Testis (tissue), 2 donors: ENCODE measurements at regions not wholly inside any gene's neighbourhood (a gene's known extent, or its start where the extent isn't known, plus 50 kb on each side); places are given as distances from the start of the nearest gene placed in this dataset.

Experiments used
- DNase-seq: peaks from one replicate; pipeline ENCODE4 v3.0.0-alpha.2; 2019
- H3K27ac ChIP-seq, 2 donors: fragments of 200-600 bp; sonication (generic); one replicate each; pipeline ENCODE4 v1.5.1; 2019
- H3K27me3 ChIP-seq: fragments of 200-600 bp; sonication (generic); one replicate; pipeline ENCODE4 v1.5.1; 2019
- H3K36me3 ChIP-seq: fragments of 200-600 bp; sonication (generic); one replicate; pipeline ENCODE4 v1.5.1; 2017; ENCODE audit warnings: low read depth; ENCODE audit errors: missing control alignments
- H3K4me1 ChIP-seq: fragments of 200-600 bp; sonication (generic); one replicate; pipeline ENCODE4 v1.5.1; 2019
- H3K4me3 ChIP-seq, 2 donors: fragments of 200-600 bp; sonication (generic); one replicate each; pipeline ENCODE4 v1.5.1; 2017 to 2019
- H3K9me3 ChIP-seq: fragments of 200-600 bp; sonication (generic); one replicate; pipeline ENCODE4 v1.5.1; 2017
- CTCF ChIP-seq, 3 experiments: fragments of 450-650 bp in 2 of 3; fragments of 200-600 bp in 1 of 3; sonication (generic) in 1 of 3; IDR thresholded peaks; one replicate each; pipeline ENCODE4 v1.5.1; 2016 to 2019; ENCODE audit warnings: antibody characterized with exemption in 3 of 3, mild to moderate bottlenecking in 2 of 3, moderate library complexity in 1 of 3
- POLR2A ChIP-seq: fragments of 450-650 bp; IDR thresholded peaks from one replicate; pipeline ENCODE4 v1.6.1; 2017; ENCODE audit warnings: antibody characterized with exemption, mild to moderate bottlenecking, moderate library complexity
- WGBS, 2 donors: methylation state at CpG; one replicate each; pipeline ENCODE4 v1.1.5; 2018; 5-methylcytosine and 5-hydroxymethylcytosine counted together
- intact Hi-C: fragments of 100-400 bp; cut with DNase I; formaldehyde crosslinking; loops from one replicate; pipeline ENCODE4 v1.15.1; 2023; ENCODE audit warnings: low total_unique reads

GRCh38 chr5:4762316-4762715, 377.8 kb upstream of the ADAMTS16 start:
- 87 to 98% methylated on average over 3 of the region's 3 CpGs for WGBS, 2 donors
- intact Hi-C loops: no loop called here
- H3K9me3 ChIP-seq: no peaks in the 10 kb centered on the region
- H3K27ac ChIP-seq: no peak overlapping the region
- H3K4me3 ChIP-seq: no peak overlapping the region
- TF ChIP-seq CTCF (IDR thresholded peaks at IDR 0.05) (no peak), POLR2A (no peak)
- H3K4me1 ChIP-seq: no peaks in the 10 kb centered on the region
- no peaks in the 10 kb centered on the region for H3K27me3 ChIP-seq
- no peak for DNase-seq
- H3K36me3 ChIP-seq: no peaks in the 10 kb centered on the region

- Histone ChIP-seq H3K27me3 (no peaks in the 10 kb centered on the region), H3K36me3 (no peaks in the 10 kb centered on the region), H3K4me1 (no peaks in the 10 kb centered on the region), H3K4me3 (no peak overlapping the region), H3K27ac (no peak overlapping the region), H3K9me3 (no peaks in the 10 kb centered on the region)
- TF ChIP-seq CTCF (IDR thresholded peaks at IDR 0.05) (no peak), POLR2A (no peak)
- intact Hi-C loops: no loop called here
- no peak for DNase-seq
- WGBS, 2 donors: 85 to 94% methylated on average over 2 of the region's 2 CpGs
Observed at GRCh38 chr5:4765411-4765810, 374.7 kb upstream of the ADAMTS16 start.

- TF ChIP-seq POLR2A: no peak
- TF ChIP-seq CTCF (IDR thresholded peaks at IDR 0.05): no peak
- no peak for DNase-seq
- Histone ChIP-seq H3K9me3 (no peaks in the 10 kb centered on the region), H3K36me3 (no peaks in the 10 kb centered on the region), H3K4me3 (no peak overlapping the region), H3K27ac (no peak overlapping the region), H3K4me1 (no peaks in the 10 kb centered on the region), H3K27me3 (no peaks in the 10 kb centered on the region)
- WGBS, 2 donors: 59 to 71% methylated on average over 1 of the region's 1 CpG
- intact Hi-C loops: no loop called here
Observed at GRCh38 chr5:4766101-4766500, 374.0 kb upstream of the ADAMTS16 start.

GRCh38 chr5:4772591-4772990, 367.5 kb upstream of the ADAMTS16 start:
- Histone ChIP-seq H3K4me1 (no peaks in the 10 kb centered on the region), H3K27me3 (no peaks in the 10 kb centered on the region), H3K9me3 (no peaks in the 10 kb centered on the region), H3K27ac (no peak overlapping the region), H3K36me3 (no peaks in the 10 kb centered on the region), H3K4me3 (no peak overlapping the region)
- intact Hi-C loops: no loop called here
- TF ChIP-seq CTCF (IDR thresholded peaks at IDR 0.05) (no peak), POLR2A (no peak)
- no peak for DNase-seq
- 55 to 68% methylated on average over 1 of the region's 1 CpG for WGBS, 2 donors

GRCh38 chr5:4773827-4774317, 366.3 kb upstream of the ADAMTS16 start:
- DNase-seq: no peak
- Histone ChIP-seq H3K36me3 (no peaks in the 10 kb centered on the region), H3K9me3 (no peaks in the 10 kb centered on the region), H3K27ac (no peak overlapping the region), H3K4me1 (no peaks in the 10 kb centered on the region), H3K27me3 (no peaks in the 10 kb centered on the region), H3K4me3 (no peak overlapping the region)
- 68 to 72% methylated on average over 1 of the region's 1 CpG for WGBS, 2 donors
- TF ChIP-seq CTCF (IDR thresholded peaks at IDR 0.05) (no peak), POLR2A (no peak)
- intact Hi-C loops: no loop called here
